Activated B cell treated with CpG ODN at 0.5 μM for 24 hours (primary cell): ENCODE measurements at regions not wholly inside any gene's neighbourhood (a gene's known extent, or its start where the extent isn't known, plus 50 kb on each side); places are given as distances from the start of the nearest gene placed in this dataset.
"Not testable (repeated sequence)": the region's sequence is repeated elsewhere in the genome, so short reads cannot be mapped to it uniquely, and the experiment has no call there.

ENCODE experiments used
- ATAC-seq: fragments of 200-7000 bp; cut with Tn5 transposase; one replicate; pipeline ENCODE4 v1.10.0; 2021; ENCODE audit warnings: low read depth, mild to moderate bottlenecking, moderate library complexity
- CTCF ChIA-PET: fragments of 350-600 bp; sonication (Branson Sonifier 250); formaldehyde crosslinking; loops from one replicate; lab custom pipeline; 2021; ENCODE audit warnings: antibody characterized with exemption; lab: Charles Lee
- POLR2A ChIA-PET: fragments of 350-600 bp; sonication (Branson Sonifier 250); formaldehyde crosslinking; loops from one replicate; lab custom pipeline; 2021; ENCODE audit warnings: antibody characterized with exemption; lab: Charles Lee
- DNase-seq: peaks from one replicate; pipeline ENCODE4 v3.0.0; 2022
- H3K27ac Mint-ChIP-seq: one replicate; pipeline ENCODE4 v1.8.0; 2020; ENCODE audit warnings: mixed read lengths
- H3K27me3 Mint-ChIP-seq: one replicate; pipeline ENCODE4 v1.8.0; 2021; ENCODE audit warnings: mixed read lengths
- H3K36me3 Mint-ChIP-seq: one replicate; pipeline ENCODE4 v1.8.0; 2021; ENCODE audit warnings: low read depth, mixed read lengths
- H3K4me1 Mint-ChIP-seq: one replicate; pipeline ENCODE4 v1.8.0; 2021; ENCODE audit warnings: mixed read lengths
- H3K4me3 Mint-ChIP-seq: one replicate; pipeline ENCODE4 v1.8.0; 2020; ENCODE audit warnings: mild to moderate bottlenecking, mixed read lengths
- H3K9me3 Mint-ChIP-seq: one replicate; pipeline ENCODE4 v1.8.0; 2020; ENCODE audit warnings: mixed read lengths
- CTCF ChIP-seq: fragments of 200-600 bp; IDR thresholded peaks from one replicate; pipeline ENCODE4 v1.8.0; 2022; ENCODE audit warnings: antibody characterized with exemption, mild to moderate bottlenecking
- intact Hi-C: fragments of 100-400 bp; cut with micrococcal nuclease; formaldehyde crosslinking; loops from one replicate; pipeline ENCODE4 v1.15.1; 2024

GRCh38 chr5:115695310-115695880 lies 69.6 kb upstream of the TMED7 start:
- ChIA-PET POLR2A (no interaction called here), CTCF (no interaction called here)
- DNase-seq (no peak), ATAC-seq (no peak)
- Mint-ChIP-seq H3K4me1 (no peaks in the 10 kb centered on the region), H3K36me3 (no peaks in the 10 kb centered on the region), H3K9me3 (no peaks in the 10 kb centered on the region), H3K27ac (no peak overlapping the region), H3K4me3 (no peak overlapping the region), H3K27me3 (peaks cover 10% of the 10 kb centered on the region)
- intact Hi-C loops, result no loop called here
- TF ChIP-seq CTCF, result no peak

- H3K27me3 Mint-ChIP-seq, result peaks cover 18% of the 10 kb centered on the region
- H3K4me1 Mint-ChIP-seq, CTCF ChIA-PET, H3K9me3 Mint-ChIP-seq, H3K36me3 Mint-ChIP-seq, H3K4me3 Mint-ChIP-seq, POLR2A ChIA-PET, intact Hi-C loops, ATAC-seq, DNase-seq, H3K27ac Mint-ChIP-seq: not testable (repeated sequence)
Measured at GRCh38 chr5:115691814-115692213, 66.0 kb upstream of the TMED7 start.

GRCh38 chr5:115686738-115687074 lies 60.9 kb upstream of the TMED7 start:
- intact Hi-C loops, result no loop called here
- Mint-ChIP-seq H3K9me3 (no peaks in the 10 kb centered on the region), H3K4me1 (no peaks in the 10 kb centered on the region), H3K27ac (no peak overlapping the region), H3K4me3 (no peak overlapping the region), H3K36me3 (no peaks in the 10 kb centered on the region), H3K27me3 (peaks cover 12% of the 10 kb centered on the region)
- TF ChIP-seq CTCF, result no peak
- CTCF ChIA-PET, result no interaction called here
- no peak for ATAC-seq
- no peak for DNase-seq
- POLR2A ChIA-PET, result no interaction called here

- Mint-ChIP-seq H3K9me3 (no peaks in the 10 kb centered on the region), H3K4me1 (no peaks in the 10 kb centered on the region), H3K4me3 (no peak overlapping the region), H3K27ac (no peak overlapping the region), H3K27me3 (peaks cover 12% of the 10 kb centered on the region), H3K36me3 (no peaks in the 10 kb centered on the region)
- POLR2A ChIA-PET, result no interaction called here
- TF ChIP-seq CTCF, result no peak
- intact Hi-C loops, result no loop called here
- CTCF ChIA-PET, result no interaction called here
- DNase-seq (no peak), ATAC-seq (no peak)
Measured at GRCh38 chr5:115686051-115686737, 60.4 kb upstream of the TMED7 start.

GRCh38 chr5:115685490-115685889 lies 59.7 kb upstream of the TMED7 start:
- Mint-ChIP-seq H3K4me1 (no peaks in the 10 kb centered on the region), H3K27me3 (peaks cover 12% of the 10 kb centered on the region), H3K36me3 (no peaks in the 10 kb centered on the region), H3K27ac (no peak overlapping the region), H3K9me3 (no peaks in the 10 kb centered on the region), H3K4me3 (no peak overlapping the region)
- no peak for TF ChIP-seq CTCF
- POLR2A ChIA-PET, result no interaction called here
- CTCF ChIA-PET, result no interaction called here
- intact Hi-C loops, result no loop called here
- DNase-seq, result no peak
- ATAC-seq, result no peak
